Mesendoderm (in vitro differentiated cells): ENCODE measurements at regions not wholly inside any gene's neighbourhood (a gene's known extent, or its start where the extent isn't known, plus 50 kb on each side); places are given as distances from the start of the nearest gene placed in this dataset.

ENCODE experiments used
- DNase-seq: peaks from one replicate; pipeline ENCODE4 v3.0.0; 2013
- H2AK5ac ChIP-seq: 2 replicates; pipeline ENCODE4 v1.6.1; 2013; ENCODE audit warnings: low read length, inconsistent platforms
- H2BK120ac ChIP-seq: 2 replicates; pipeline ENCODE4 v1.6.1; 2013; ENCODE audit warnings: low read depth, mild to moderate bottlenecking, low read length, moderate library complexity, mixed read lengths
- H2BK15ac ChIP-seq: replicated peaks from 2 replicates; pipeline ENCODE4 v1.6.1; 2013; ENCODE audit warnings: low read depth, mild to moderate bottlenecking, moderate library complexity
- H2BK5ac ChIP-seq: 2 replicates; pipeline ENCODE4 v1.6.1; 2013; ENCODE audit warnings: low read length, inconsistent platforms
- H3K18ac ChIP-seq: 2 replicates; pipeline ENCODE4 v1.6.1; 2013; ENCODE audit warnings: mild to moderate bottlenecking, low read length, mixed read lengths
- H3K23ac ChIP-seq: one replicate; pipeline ENCODE4 v1.6.1; 2013; ENCODE audit warnings: low read length
- H3K27ac ChIP-seq: 2 replicates; pipeline ENCODE4 v1.5.1; 2013; ENCODE audit warnings: low read depth, mild to moderate bottlenecking, inconsistent platforms, low read length, moderate library complexity
- H3K27me3 ChIP-seq: 2 replicates; pipeline ENCODE4 v1.6.1; 2013; ENCODE audit warnings: low read length, control low read depth, mild to moderate bottlenecking, inconsistent platforms; ENCODE audit not compliant: insufficient read depth, poor library complexity
- H3K36me3 ChIP-seq: 2 replicates; pipeline ENCODE4 v1.6.1; 2013; ENCODE audit warnings: low read length, inconsistent platforms; ENCODE audit not compliant: control insufficient read depth, insufficient read depth
- H3K4ac ChIP-seq: one replicate; pipeline ENCODE4 v1.6.1; 2013; ENCODE audit warnings: low read depth, mild to moderate bottlenecking, low read length, moderate library complexity
- H3K4me1 ChIP-seq: 2 replicates; pipeline ENCODE4 v1.6.1; 2013; ENCODE audit warnings: low read depth, low read length, inconsistent platforms; ENCODE audit not compliant: control insufficient read depth
- H3K4me2 ChIP-seq: 2 replicates; pipeline ENCODE4 v1.6.1; 2013; ENCODE audit warnings: low read length
- H3K4me3 ChIP-seq: 2 replicates; pipeline ENCODE4 v1.5.1; 2013; ENCODE audit warnings: mild to moderate bottlenecking, low read length
- H3K56ac ChIP-seq: one replicate; pipeline ENCODE4 v1.6.1; 2013; ENCODE audit warnings: low read length
- H3K79me1 ChIP-seq: 2 replicates; pipeline ENCODE4 v1.6.1; 2013; ENCODE audit warnings: low read length, inconsistent platforms
- H3K79me2 ChIP-seq: 2 replicates; pipeline ENCODE4 v1.6.1; 2013; ENCODE audit warnings: mild to moderate bottlenecking, low read length; ENCODE audit not compliant: control insufficient read depth, insufficient read depth
- H3K9ac ChIP-seq: 2 replicates; pipeline ENCODE4 v1.6.1; 2013; ENCODE audit warnings: low read length, inconsistent platforms
- H4K5ac ChIP-seq: one replicate; pipeline ENCODE4 v1.6.1; 2013; ENCODE audit warnings: low read length
- H4K8ac ChIP-seq: one replicate; pipeline ENCODE4 v1.6.1; 2013; ENCODE audit warnings: low read depth, mild to moderate bottlenecking, control low read depth, low read length, moderate library complexity
- whole genome bisulfite sequencing: extraction: QIAGEN DNeasy Blood & Tissue Kit; methylation state at CpG from one replicate; pipeline ENCODE4 v1.1.7; 2013; ENCODE audit warnings: low lambda C conversion rate, missing lambda C conversion rate; ENCODE audit not compliant: insufficient coverage; ENCODE audit errors: extremely low coverage; 5-methylcytosine and 5-hydroxymethylcytosine counted together

DNA sequence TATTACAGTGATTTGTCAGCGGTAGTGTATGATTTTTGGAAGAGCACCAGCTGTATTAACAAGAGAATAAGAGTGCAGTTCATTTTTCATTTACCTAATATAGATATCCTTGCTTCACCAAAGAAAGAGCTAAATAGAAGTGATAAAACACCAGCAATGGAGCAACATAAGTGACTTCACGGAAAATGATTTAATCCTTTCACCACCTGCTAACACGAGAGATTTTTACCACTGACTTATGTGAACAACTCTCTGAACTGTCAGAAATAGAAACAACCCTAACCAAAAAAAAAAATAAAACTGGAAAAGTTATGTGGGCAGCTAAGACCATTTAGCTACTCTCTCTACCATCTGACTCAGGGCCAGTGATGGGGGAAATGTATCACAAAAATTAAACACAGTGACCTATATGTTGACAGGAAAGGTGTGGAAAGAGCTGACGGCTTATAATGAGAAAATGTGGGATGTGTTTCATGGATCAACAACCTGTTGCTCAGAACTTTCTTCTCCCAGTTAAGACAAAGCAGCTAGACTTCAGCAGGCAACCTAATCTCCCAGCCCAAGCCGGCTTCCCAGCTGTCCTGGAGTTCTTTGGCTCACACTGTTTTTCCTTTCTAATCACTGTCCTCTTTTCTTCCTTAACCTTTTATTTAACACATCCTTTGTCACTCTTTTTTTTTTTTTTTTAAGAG is 272.7 kb downstream of the SS18 start:
- no peak overlapping the region for H3K4me3 ChIP-seq
- H4K8ac ChIP-seq: no peak overlapping the region
- H3K4me2 ChIP-seq: no peak overlapping the region
- no peaks in the 10 kb centered on the region for H3K36me3 ChIP-seq
- no peaks in the 10 kb centered on the region for H3K27me3 ChIP-seq
- no peaks in the 10 kb centered on the region for H3K79me1 ChIP-seq
- H2AK5ac ChIP-seq: no peak overlapping the region
- H3K9ac ChIP-seq: no peak overlapping the region
- DNase-seq: no peak
- no peaks in the 10 kb centered on the region for H3K4me1 ChIP-seq
- no peak overlapping the region for H3K23ac ChIP-seq
- no peak overlapping the region for H2BK15ac ChIP-seq
- no peak overlapping the region for H4K5ac ChIP-seq
- no CpG with 5 or more reads among the region's 5 CpGs for WGBS
- no peak overlapping the region for H3K27ac ChIP-seq
- no peak overlapping the region for H3K4ac ChIP-seq
- no peak overlapping the region for H2BK120ac ChIP-seq
- H3K56ac ChIP-seq: no peak overlapping the region
- H3K79me2 ChIP-seq: no peaks in the 10 kb centered on the region
- no peak overlapping the region for H2BK5ac ChIP-seq
- no peak overlapping the region for H3K18ac ChIP-seq

DNA sequence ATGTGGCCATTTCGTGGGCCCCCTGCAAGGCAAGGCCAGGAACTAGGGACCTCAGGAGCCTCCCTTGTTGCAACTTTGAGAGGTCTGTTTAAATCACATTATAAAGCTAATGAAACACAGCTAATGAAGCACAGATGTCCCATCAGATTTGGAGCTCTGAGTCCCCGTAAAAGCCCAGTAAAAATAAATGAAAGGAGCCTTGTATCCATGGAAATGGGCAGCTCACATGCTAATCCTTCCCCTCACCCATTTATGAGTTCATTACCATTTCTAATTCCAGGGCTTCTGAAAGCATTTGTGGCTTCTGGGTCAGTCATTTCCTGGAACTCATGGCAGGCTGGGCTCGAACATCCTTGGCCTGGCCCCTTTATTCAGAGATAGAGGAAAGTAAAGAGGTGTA is 274.8 kb downstream of the SS18 start:
- WGBS: no CpG with 5 or more reads among the region's 3 CpGs
- Histone ChIP-seq H3K4me1 (no peaks in the 10 kb centered on the region), H2BK120ac (no peak overlapping the region), H4K5ac (no peak overlapping the region), H3K9ac (no peak overlapping the region), H3K4me2 (no peak overlapping the region), H3K23ac (no peak overlapping the region), H3K27ac (no peak overlapping the region), H3K4me3 (no peak overlapping the region), H3K79me2 (no peaks in the 10 kb centered on the region), H2AK5ac (no peak overlapping the region), H3K18ac (no peak overlapping the region), H3K36me3 (no peaks in the 10 kb centered on the region), H3K56ac (no peak overlapping the region), H3K4ac (no peak overlapping the region), H2BK5ac (no peak overlapping the region), H3K27me3 (no peaks in the 10 kb centered on the region), H4K8ac (no peak overlapping the region), H2BK15ac (no peak overlapping the region), H3K79me1 (no peaks in the 10 kb centered on the region)
- DNase-seq: no peak

- Histone ChIP-seq H3K9ac (no peak overlapping the region), H3K36me3 (no peaks in the 10 kb centered on the region), H3K27ac (no peak overlapping the region), H3K18ac (no peak overlapping the region), H2BK120ac (no peak overlapping the region), H3K4me2 (no peak overlapping the region), H4K5ac (no peak overlapping the region), H3K27me3 (no peaks in the 10 kb centered on the region), H3K4ac (no peak overlapping the region), H3K79me1 (no peaks in the 10 kb centered on the region), H2BK5ac (no peak overlapping the region), H2BK15ac (no peak overlapping the region), H3K56ac (no peak overlapping the region), H3K4me3 (no peak overlapping the region), H4K8ac (no peak overlapping the region), H3K4me1 (no peaks in the 10 kb centered on the region), H2AK5ac (no peak overlapping the region), H3K23ac (no peak overlapping the region), H3K79me2 (no peaks in the 10 kb centered on the region)
- no CpG with 5 or more reads among the region's 4 CpGs for WGBS
- DNase-seq: no peak
Measured at GRCh38 chr18:25814841-25815458, 275.5 kb downstream of the SS18 start.

GRCh38 chr18:25813110-25813509 is 277.3 kb downstream of the SS18 start:
- H3K27me3 ChIP-seq: no peaks in the 10 kb centered on the region
- no peak overlapping the region for H2BK15ac ChIP-seq
- H3K4me3 ChIP-seq: no peak overlapping the region
- H3K4ac ChIP-seq: no peak overlapping the region
- no peak overlapping the region for H3K4me2 ChIP-seq
- no peak overlapping the region for H4K5ac ChIP-seq
- no peak overlapping the region for H3K56ac ChIP-seq
- H3K79me1 ChIP-seq: no peaks in the 10 kb centered on the region
- H3K36me3 ChIP-seq: no peaks in the 10 kb centered on the region
- no peak overlapping the region for H3K9ac ChIP-seq
- no peak overlapping the region for H3K18ac ChIP-seq
- no CpG with 5 or more reads among the region's 5 CpGs for WGBS
- DNase-seq: peak; percentile 24
- no peak overlapping the region for H3K23ac ChIP-seq
- no peaks in the 10 kb centered on the region for H3K4me1 ChIP-seq
- no peak overlapping the region for H2BK120ac ChIP-seq
- H2AK5ac ChIP-seq: no peak overlapping the region
- no peak overlapping the region for H4K8ac ChIP-seq
- no peak overlapping the region for H2BK5ac ChIP-seq
- no peak overlapping the region for H3K27ac ChIP-seq
- no peaks in the 10 kb centered on the region for H3K79me2 ChIP-seq

GRCh38 chr18:25810736-25811135 is 279.7 kb downstream of the SS18 start:
- Histone ChIP-seq H4K5ac (no peak overlapping the region), H3K4me2 (no peak overlapping the region), H3K36me3 (no peaks in the 10 kb centered on the region), H3K79me1 (no peaks in the 10 kb centered on the region), H3K9ac (no peak overlapping the region), H3K4me1 (no peaks in the 10 kb centered on the region), H3K4ac (no peak overlapping the region), H2BK120ac (no peak overlapping the region), H3K79me2 (no peaks in the 10 kb centered on the region), H2AK5ac (no peak overlapping the region), H3K23ac (no peak overlapping the region), H2BK5ac (no peak overlapping the region), H3K56ac (no peak overlapping the region), H4K8ac (no peak overlapping the region), H3K18ac (no peak overlapping the region), H3K4me3 (no peak overlapping the region), H2BK15ac (no peak overlapping the region), H3K27ac (no peak overlapping the region), H3K27me3 (no peaks in the 10 kb centered on the region)
- DNase-seq: no peak
- WGBS: no CpG with 5 or more reads among the region's 3 CpGs

GRCh38 chr18:25805939-25806338 is 284.5 kb downstream of the SS18 start:
- Histone ChIP-seq H3K4me2 (no peak overlapping the region), H3K4me1 (no peaks in the 10 kb centered on the region), H3K18ac (no peak overlapping the region), H3K27ac (no peak overlapping the region), H3K4me3 (no peak overlapping the region), H3K23ac (no peak overlapping the region), H2BK120ac (no peak overlapping the region), H2BK5ac (no peak overlapping the region), H3K36me3 (no peaks in the 10 kb centered on the region), H4K5ac (no peak overlapping the region), H3K9ac (no peak overlapping the region), H3K56ac (no peak overlapping the region), H3K27me3 (no peaks in the 10 kb centered on the region), H4K8ac (no peak overlapping the region), H3K79me2 (no peaks in the 10 kb centered on the region), H2AK5ac (no peak overlapping the region), H3K4ac (no peak overlapping the region), H2BK15ac (no peak overlapping the region), H3K79me1 (no peaks in the 10 kb centered on the region)
- no CpG with 5 or more reads among the region's 4 CpGs for WGBS
- no peak for DNase-seq
